NAMALWA (cell line): ENCODE measurements at regions not wholly inside any gene's neighbourhood (a gene's known extent, or its start where the extent isn't known, plus 50 kb on each side); places are given as distances from the start of the nearest gene placed in this dataset.

Experiments used
- DNase-seq: peaks from one replicate; pipeline ENCODE4 v3.0.0-alpha.2; 2015; ENCODE audit warnings: low spot score

GRCh38 chr2:53111004-53111403 is 656.6 kb upstream of the CHAC2 start:
- DNase-seq = no peak

- DNase-seq = no peak
Observed at GRCh38 chr2:53108246-53108645, 659.4 kb upstream of the CHAC2 start.

DNA sequence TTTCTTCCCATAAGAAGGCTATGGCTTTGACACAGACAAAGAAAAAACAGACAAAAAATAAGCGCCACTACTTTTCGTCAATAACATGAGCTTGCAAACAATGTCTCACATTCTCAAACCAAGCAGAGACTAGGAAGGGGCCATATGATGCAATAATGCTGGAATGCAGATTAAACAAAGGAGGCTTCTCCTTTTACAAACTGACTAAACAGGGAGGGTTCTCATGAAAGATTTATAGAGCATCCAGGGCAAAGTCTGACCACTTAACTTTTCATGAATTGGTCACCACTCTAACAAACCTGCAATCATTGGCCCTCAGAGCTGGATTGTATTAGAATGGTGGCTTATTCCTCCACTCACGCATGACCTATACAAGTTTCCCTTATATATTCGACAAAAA is 663.3 kb upstream of the CHAC2 start:
- DNase-seq = no peak

DNA sequence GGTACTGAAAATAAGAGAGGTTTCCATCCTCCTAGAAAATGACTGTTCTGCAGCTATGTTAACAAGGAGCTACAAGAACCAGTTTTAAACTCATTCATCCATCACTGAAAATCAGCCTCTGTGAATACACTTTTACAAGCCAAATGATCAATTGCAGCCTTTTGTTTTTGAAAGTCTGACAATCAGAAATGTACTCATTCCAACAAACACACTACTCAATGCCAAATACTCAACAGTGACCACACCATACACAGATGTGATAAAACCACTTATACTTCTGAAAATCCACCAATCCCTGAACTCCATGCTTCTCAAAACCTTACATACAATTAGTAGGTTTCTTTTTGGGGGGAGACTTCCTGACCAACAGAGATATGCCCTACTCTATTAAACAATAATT is 663.9 kb upstream of the CHAC2 start:
- no peak for DNase-seq

DNA sequence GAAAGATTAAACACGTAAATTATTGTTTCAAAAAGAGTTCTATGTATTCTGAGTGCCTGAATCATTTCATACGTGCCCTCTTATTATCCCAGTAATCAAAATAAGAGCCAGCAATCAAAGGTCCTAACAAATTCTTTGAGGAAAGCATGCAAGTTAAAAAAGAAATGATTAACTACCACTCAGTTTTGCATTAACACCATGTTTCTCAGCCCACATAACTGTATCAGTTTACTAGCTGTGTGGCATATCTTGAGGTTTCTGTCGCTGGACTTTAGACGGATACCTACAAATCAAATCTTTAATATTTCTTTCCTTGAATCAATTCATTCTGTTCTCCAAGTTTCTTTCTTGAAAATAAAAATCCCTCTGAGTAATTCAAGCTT is 668.9 kb upstream of the CHAC2 start:
- no peak for DNase-seq

DNA sequence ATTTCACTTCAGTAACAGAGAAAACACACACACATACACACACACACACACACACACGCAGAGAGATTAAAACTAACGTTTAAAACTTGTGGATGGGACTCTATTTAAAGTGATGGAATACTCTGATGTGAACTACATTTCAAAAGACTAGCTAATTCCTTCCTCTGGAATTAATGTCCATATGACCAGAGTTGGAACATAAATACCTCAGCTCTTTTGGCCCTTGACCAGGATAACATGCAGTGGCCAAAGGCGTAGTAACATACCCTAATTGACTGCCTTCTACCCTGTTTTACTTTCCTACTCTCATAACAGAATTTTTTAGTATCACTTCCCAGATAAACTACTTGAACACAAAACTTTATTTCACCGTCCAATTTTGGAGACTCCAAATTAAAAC is 671.3 kb upstream of the CHAC2 start:
- no peak for DNase-seq

GRCh38 chr2:53095664-53096063 is 671.9 kb upstream of the CHAC2 start:
- no peak for DNase-seq

- no peak for DNase-seq
Observed at GRCh38 chr2:53095227-53095626, 672.4 kb upstream of the CHAC2 start.

- no peak for DNase-seq
Observed at GRCh38 chr2:53093355-53093754, 674.2 kb upstream of the CHAC2 start.

- DNase-seq = no peak
Observed at GRCh38 chr2:53091183-53091582, 676.4 kb upstream of the CHAC2 start.

DNA sequence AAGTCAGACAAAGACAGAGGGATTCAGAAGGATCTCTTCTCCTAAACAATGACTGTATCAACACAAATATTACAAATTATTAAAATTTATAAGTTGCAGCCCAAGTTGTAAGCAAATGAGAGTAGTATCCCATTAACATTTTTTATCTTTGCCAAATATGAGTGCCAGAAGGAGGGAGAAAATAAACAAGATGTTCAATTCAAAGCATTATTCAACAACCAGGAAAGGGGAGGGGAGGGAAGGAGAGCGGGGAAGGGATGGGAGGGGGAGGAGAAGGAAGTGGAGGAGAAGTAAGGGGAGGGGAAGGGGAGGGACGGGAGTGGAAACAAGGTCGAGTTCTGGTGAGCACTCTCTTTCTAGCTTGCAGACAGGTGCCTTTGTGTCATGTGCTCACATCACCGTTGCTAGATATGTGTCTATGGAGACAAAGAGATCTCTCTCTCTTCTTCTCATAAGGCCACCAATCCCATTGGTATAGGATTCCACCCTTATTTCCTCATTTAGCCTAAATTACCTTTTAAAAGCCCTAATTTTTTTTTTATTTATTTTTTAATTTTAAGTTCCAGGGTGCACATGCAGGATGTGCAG is 679.6 kb upstream of the CHAC2 start:
- no peak for DNase-seq

- DNase-seq = no peak
Observed at GRCh38 chr2:53087262-53087873, 680.2 kb upstream of the CHAC2 start.

DNA sequence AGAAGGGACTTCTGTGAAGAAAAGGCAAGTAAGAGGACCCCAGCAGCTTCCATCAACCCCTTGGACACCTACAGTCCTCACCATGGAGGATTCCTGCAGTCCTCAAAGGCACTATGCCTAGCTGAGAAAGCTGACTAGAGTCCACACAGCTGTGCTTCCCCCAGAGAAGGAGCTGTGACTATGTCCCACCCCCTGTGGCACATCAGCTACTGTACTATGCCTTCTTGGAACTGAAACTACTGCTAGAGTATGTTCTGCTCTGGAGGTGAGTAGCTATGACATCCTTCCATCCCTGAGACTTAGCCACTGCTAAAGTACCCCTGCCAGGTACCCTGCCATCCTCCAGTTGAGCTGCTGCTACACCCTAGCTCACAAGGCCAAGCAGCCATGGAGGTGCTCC is 690.2 kb upstream of the CHAC2 start:
- DNase-seq = no peak

GRCh38 chr2:53075760-53076159 is 691.8 kb upstream of the CHAC2 start:
- peak; percentile 11 for DNase-seq

- no peak for DNase-seq
Observed at GRCh38 chr2:53067533-53067932, 700.1 kb upstream of the CHAC2 start.

DNA sequence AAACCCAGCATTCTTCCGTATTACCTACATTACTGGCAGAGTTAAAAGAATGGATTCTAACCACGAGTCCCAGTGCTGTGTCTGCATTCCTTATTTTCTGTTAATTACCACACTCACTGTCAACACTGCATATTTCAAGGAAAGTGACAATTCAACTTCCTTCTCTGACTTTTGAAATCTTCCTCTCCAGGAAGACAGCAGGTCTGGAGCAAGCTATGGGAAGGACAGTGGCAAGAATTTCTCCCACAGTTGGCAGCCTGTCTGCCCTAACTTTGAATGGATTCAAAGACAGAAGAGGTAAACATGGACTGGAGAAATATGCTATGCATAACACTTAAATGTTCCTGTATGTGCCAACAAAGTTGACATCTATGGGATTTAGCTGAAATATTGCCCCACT is 700.5 kb upstream of the CHAC2 start:
- DNase-seq = no peak

DNA sequence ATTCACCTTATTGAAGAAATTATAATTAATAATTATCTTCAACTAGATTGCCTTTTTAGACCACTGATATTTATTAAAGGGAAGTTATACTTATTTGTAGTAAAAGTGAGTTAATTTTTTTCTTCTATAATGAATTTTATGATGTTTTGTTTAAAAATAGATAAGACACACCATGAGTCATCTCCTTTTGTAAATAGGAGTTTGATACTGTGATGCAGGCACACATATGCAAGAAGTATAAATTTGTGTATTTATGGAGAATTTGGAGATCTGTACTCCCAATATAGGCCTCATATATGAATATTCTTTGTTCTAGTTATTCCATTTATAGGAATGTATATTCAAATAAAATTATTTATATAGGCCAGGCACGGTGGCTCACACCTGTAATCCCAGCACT is 703.5 kb upstream of the CHAC2 start:
- DNase-seq = no peak

DNA sequence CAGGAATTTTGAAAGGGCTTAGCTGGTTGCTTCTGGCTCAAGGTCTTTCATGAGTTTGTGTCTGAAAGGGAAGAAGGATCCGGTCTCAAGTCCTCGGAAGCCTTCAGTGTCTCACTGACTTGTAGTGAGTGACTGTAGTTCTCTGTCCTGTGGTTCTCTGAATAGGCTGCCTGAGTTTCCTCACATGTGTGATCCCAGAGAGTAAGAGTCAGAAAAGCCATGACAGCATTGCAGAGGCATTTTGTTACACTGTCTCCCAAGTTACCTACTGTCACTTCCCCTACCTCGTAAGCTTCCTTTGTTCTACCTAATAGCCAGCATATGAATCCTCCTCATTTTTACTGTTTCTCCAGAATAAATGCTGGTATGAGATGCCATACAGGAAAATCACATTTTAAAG is 709.1 kb upstream of the CHAC2 start:
- DNase-seq = no peak

GRCh38 chr2:53053937-53054336 is 713.7 kb upstream of the CHAC2 start:
- DNase-seq = no peak

DNA sequence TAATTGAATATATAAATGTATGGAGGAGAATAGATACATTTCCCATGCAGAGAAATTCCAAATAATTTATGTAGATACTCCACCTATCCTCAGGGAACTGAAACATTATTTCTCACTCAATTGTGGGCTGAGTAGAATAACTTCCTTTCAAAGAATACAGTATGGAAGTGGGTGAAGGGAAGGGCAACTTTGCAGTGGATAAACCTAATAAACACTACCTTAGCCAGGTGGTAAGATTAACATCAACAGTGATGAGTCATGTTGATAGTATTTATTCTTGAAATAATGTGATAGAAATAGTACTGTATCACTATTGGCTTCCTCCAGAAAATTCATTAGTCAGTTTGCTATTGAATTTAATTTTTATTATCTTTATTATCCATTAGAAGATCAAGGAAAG is 716.4 kb upstream of the CHAC2 start:
- DNase-seq = no peak

- DNase-seq = no peak
Observed at GRCh38 chr2:53040536-53041229, 726.9 kb upstream of the CHAC2 start.

DNA sequence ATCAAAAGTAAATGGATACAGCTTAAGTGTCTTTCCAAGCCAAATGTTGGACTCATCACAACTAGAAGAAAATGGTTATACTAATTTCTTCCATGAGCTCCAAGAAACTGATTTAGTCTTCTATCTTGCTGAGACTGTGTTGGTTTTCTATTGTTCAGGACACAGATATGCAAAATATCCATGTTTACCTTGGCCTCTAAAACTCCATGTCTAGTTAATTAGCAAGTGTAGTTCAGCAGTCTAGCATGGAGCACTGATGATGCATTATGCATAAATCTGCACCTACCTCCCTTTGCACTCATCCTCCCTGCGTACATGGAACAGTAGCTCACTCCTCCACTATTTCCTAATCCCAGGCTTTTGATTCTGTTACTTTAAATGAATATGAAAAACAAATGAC is 731.4 kb upstream of the CHAC2 start:
- no peak for DNase-seq

GRCh38 chr2:53035153-53035552 is 732.5 kb upstream of the CHAC2 start:
- no peak for DNase-seq

DNA sequence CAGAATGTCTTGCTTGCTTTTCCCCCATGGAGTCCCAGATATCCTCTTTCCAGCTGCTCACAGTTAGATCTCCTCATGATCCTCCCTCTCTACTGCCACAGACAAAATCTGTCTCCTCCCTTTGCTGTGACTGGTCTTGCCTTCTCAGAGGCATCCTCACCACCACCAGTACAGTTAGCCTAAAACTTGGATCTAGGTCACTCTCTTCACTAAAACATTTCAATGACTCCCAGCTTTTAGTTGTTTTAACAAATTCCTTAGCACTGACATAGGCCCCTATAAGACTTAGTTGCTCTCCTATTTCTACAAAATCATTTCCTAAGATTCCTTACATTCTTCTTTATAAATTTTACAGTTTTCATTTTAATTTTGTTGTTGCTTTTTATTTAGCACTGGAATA is 734.2 kb upstream of the CHAC2 start:
- no peak for DNase-seq
